ENCODE measurements at regions not wholly inside any gene's neighbourhood (a gene's known extent, or its start where the extent isn't known, plus 50 kb on each side); places are given as distances from the start of the nearest gene placed in this dataset.

GRCh38 chr1:30283199-30283962, 440.0 kb downstream of the MATN1 start:
- Histone ChIP-seq H3K4me1 (ENCODE audit: control insufficient read depth in 5 of 5, insufficient read depth in 5 of 5, low read length in 5 of 5) (peaks cover 0 to 3% (median 0%) of the 10 kb centered on the region in 5 donors), H3K36me3 (ENCODE audit: control insufficient read depth in 4 of 4, insufficient read depth in 4 of 4, low read length in 4 of 4) (no peaks in the 10 kb centered on the region), H3K27me3 (ENCODE audit: control insufficient read depth in 3 of 3, insufficient read depth in 3 of 3, low read length in 2 of 3) (peaks cover 0 to 2% (median 0%) of the 10 kb centered on the region in 3 donors), H3K9ac (ENCODE audit: insufficient read depth in 1 of 2, low read length in 2 of 2) (no peak overlapping the region), H3K27ac (ENCODE audit: low read depth in 1 of 2, low read length in 1 of 2) (no peak overlapping the region), H3K4me3 (no peak overlapping the region), H3K9me3 (ENCODE audit: control insufficient read depth in 4 of 4, insufficient read depth in 3 of 4, low read length in 3 of 4) (no peaks in the 10 kb centered on the region)
- 79 to 83% methylated on average over 8 of the region's 8 CpGs for WGBS, 2 donors
- DNase-seq (no peak), ATAC-seq (ENCODE audit: insufficient read depth, low FRiP score) (no peak)
- TF ChIP-seq CTCF (IDR thresholded peaks at IDR 0.05; ENCODE audit: control extremely low read depth, extremely low read depth): no peak

GRCh38 chr1:30280572-30280971, 442.8 kb downstream of the MATN1 start:
- ATAC-seq (ENCODE audit: insufficient read depth, low FRiP score) (no peak), DNase-seq (no peak)

GRCh38 chr1:30277911-30278310, 445.5 kb downstream of the MATN1 start:
- ATAC-seq (ENCODE audit: insufficient read depth, low FRiP score): no peak
- H3K4me1 ChIP-seq (ENCODE audit: control insufficient read depth in 5 of 5, insufficient read depth in 5 of 5, low read length in 5 of 5): no peaks in the 10 kb centered on the region
- H3K9ac ChIP-seq (ENCODE audit: insufficient read depth in 1 of 2, low read length in 2 of 2): no peak overlapping the region
- peaks cover 0 to 2% (median 0%) of the 10 kb centered on the region in 3 donors for H3K27me3 ChIP-seq (ENCODE audit: control insufficient read depth in 3 of 3, insufficient read depth in 3 of 3, low read length in 2 of 3)
- H3K9me3 ChIP-seq (ENCODE audit: control insufficient read depth in 4 of 4, insufficient read depth in 3 of 4, low read length in 3 of 4): peaks cover 0 to 4% (median 0%) of the 10 kb centered on the region in 4 donors
- no peak overlapping the region for H3K4me3 ChIP-seq
- no peak overlapping the region for H3K27ac ChIP-seq (ENCODE audit: low read depth in 1 of 2, low read length in 1 of 2)
- TF ChIP-seq CTCF (IDR thresholded peaks at IDR 0.05; ENCODE audit: control extremely low read depth, extremely low read depth): no peak
- 83 to 85% methylated on average over 6 of the region's 6 CpGs for WGBS, 2 donors
- no peak for DNase-seq
- H3K36me3 ChIP-seq (ENCODE audit: control insufficient read depth in 4 of 4, insufficient read depth in 4 of 4, low read length in 4 of 4): no peaks in the 10 kb centered on the region

More at GRCh38 chr1:30280572-30280971, 442.8 kb downstream of the MATN1 start:
- Histone ChIP-seq H3K27ac (ENCODE audit: low read depth in 1 of 2, low read length in 1 of 2) (no peak overlapping the region), H3K27me3 (ENCODE audit: control insufficient read depth in 3 of 3, insufficient read depth in 3 of 3, low read length in 2 of 3) (peaks cover 0 to 2% (median 0%) of the 10 kb centered on the region in 3 donors), H3K36me3 (ENCODE audit: control insufficient read depth in 4 of 4, insufficient read depth in 4 of 4, low read length in 4 of 4) (no peaks in the 10 kb centered on the region), H3K9me3 (ENCODE audit: control insufficient read depth in 4 of 4, insufficient read depth in 3 of 4, low read length in 3 of 4) (no peaks in the 10 kb centered on the region), H3K4me1 (ENCODE audit: control insufficient read depth in 5 of 5, insufficient read depth in 5 of 5, low read length in 5 of 5) (peaks cover 0 to under 1% (median 0%) of the 10 kb centered on the region in 5 donors), H3K4me3 (no peak overlapping the region), H3K9ac (ENCODE audit: insufficient read depth in 1 of 2, low read length in 2 of 2) (no peak overlapping the region)
- 81 to 87% methylated on average over 2 of the region's 2 CpGs for WGBS, 2 donors
- no peak for TF ChIP-seq CTCF (IDR thresholded peaks at IDR 0.05; ENCODE audit: control extremely low read depth, extremely low read depth)
